K562 (cell line): ENCODE measurements at regions not wholly inside any gene's neighbourhood (a gene's known extent, or its start where the extent isn't known, plus 50 kb on each side); places are given as distances from the start of the nearest gene placed in this dataset.

Experiments used
- ATAC-seq: fragments of 200-7000 bp; cut with Tn5 transposase; 3 replicates; pipeline ENCODE4 v1.9.1; 2020; ENCODE audit warnings: moderate library complexity
- BruUV-seq: library from RNA; stranded (reverse); fragments of 400-500 nt; replicated peaks from 2 replicates; lab custom pipeline; 2021; lab: Mats Ljungman, UMichigan
- CTCF ChIA-PET: fragments of 300-600 bp; formaldehyde crosslinking; extraction: SDS; loops from one replicate; lab custom pipeline; 2021; ENCODE audit warnings: low intra/inter-chr PET ratio; lab: Yijun Ruan, JAX
- POLR2A ChIA-PET: fragments of 300-600, 350-650 bp; sonication (Branson Sonifier 250); formaldehyde crosslinking; extraction: SDS; loops from one replicate; lab custom pipeline; 2021; ENCODE audit warnings: antibody characterized with exemption, inconsistent platforms; lab: Yijun Ruan, JAX
- DNase-seq, 4 experiments: peaks; one replicate each; pipeline versions ENCODE4 v3.0.0 to v3.0.0-alpha.2; 2011 to 2018; ENCODE audit warnings: low spot score in 3 of 4, mixed read lengths in 3 of 4; ENCODE audit errors: extremely low read depth in 1 of 4
- FAIRE-seq: peaks from 2 replicates; lab custom pipeline; 2011; peaks lifted over from hg19 to GRCh38; lab: Jason Lieb, UNC
- H2AFZ ChIP-seq: 2 replicates; pipeline ENCODE4 v1.6.0; 2011; ENCODE audit warnings: low read depth, low read length, control low read depth, inconsistent platforms
- H3K27ac ChIP-seq: fragments of 200-600 bp; 3 replicates; pipeline ENCODE4 v1.8.0; 2011; ENCODE audit warnings: low read depth, mild to moderate bottlenecking, control low read depth, inconsistent platforms, low read length, moderate library complexity, mixed read lengths; ENCODE audit errors: extremely low read depth
- H3K27me3 ChIP-seq, 2 experiments: fragments of 300-600 bp in 1 of 2; 2 replicates in 1 of 2; 3 replicates in 1 of 2; pipeline versions ENCODE4 v1.6.0 to v1.8.0; 2011; ENCODE audit warnings: inconsistent platforms in 2 of 2, low read length in 2 of 2, mild to moderate bottlenecking in 1 of 2, mixed read lengths in 1 of 2, moderate library complexity in 1 of 2; ENCODE audit not compliant: control insufficient read depth in 2 of 2, insufficient read depth in 2 of 2
- H3K36me3 ChIP-seq: fragments of 300-600 bp; 3 replicates; pipeline ENCODE4 v1.8.0; 2011; ENCODE audit warnings: mild to moderate bottlenecking, low read length, inconsistent platforms; ENCODE audit not compliant: control insufficient read depth, insufficient read depth
- H3K4me1 ChIP-seq, 2 experiments: fragments of 200-600 bp in 1 of 2; replicated peaks in 1 of 2; 2 replicates in 1 of 2; 3 replicates in 1 of 2; pipeline versions ENCODE4 v1.5.1 to v1.8.0; 2011; ENCODE audit warnings: inconsistent platforms in 2 of 2, low read length in 2 of 2, mild to moderate bottlenecking in 1 of 2, mixed read lengths in 1 of 2, moderate library complexity in 1 of 2; ENCODE audit not compliant: control insufficient read depth in 2 of 2, insufficient read depth in 2 of 2
- H3K4me2 ChIP-seq: 2 replicates; pipeline ENCODE4 v1.6.1; 2011; ENCODE audit warnings: low read length, control low read depth, inconsistent platforms, mixed read lengths; ENCODE audit not compliant: insufficient read depth
- H3K4me3 ChIP-seq: fragments of 200-600 bp; sonication (generic), shearing (Covaris generic); 2 replicates; pipeline ENCODE4 v1.5.1; 2016; ENCODE audit warnings: control low read depth, inconsistent platforms
- H3K79me2 ChIP-seq: fragments of 200-600 bp; 3 replicates; pipeline ENCODE4 v1.8.0; 2011; ENCODE audit warnings: low read length, inconsistent platforms; ENCODE audit not compliant: control insufficient read depth, insufficient read depth
- H3K9ac ChIP-seq, 2 experiments: 2 replicates each; pipeline versions ENCODE4 v1.6.0 to v1.6.1; 2011; ENCODE audit warnings: low read depth in 2 of 2, low read length in 2 of 2, control low read depth in 1 of 2, inconsistent platforms in 1 of 2, mild to moderate bottlenecking in 1 of 2, mixed read lengths in 1 of 2; ENCODE audit not compliant: insufficient read depth in 1 of 2
- H3K9me1 ChIP-seq: one replicate; pipeline ENCODE4 v1.6.0; 2011; ENCODE audit warnings: inconsistent platforms, mild to moderate bottlenecking, low read length, moderate library complexity; ENCODE audit not compliant: control insufficient read depth, insufficient read depth
- H3K9me3 ChIP-seq: replicated peaks from 2 replicates; pipeline ENCODE4 v1.5.1; 2011; ENCODE audit warnings: low read depth, low read length, inconsistent platforms; ENCODE audit not compliant: control insufficient read depth, insufficient read depth
- H4K20me1 ChIP-seq: replicated peaks from 2 replicates; pipeline ENCODE4 v1.6.1; 2011; ENCODE audit warnings: low read length, inconsistent platforms, mixed read lengths; ENCODE audit not compliant: control insufficient read depth, insufficient read depth
- CEBPG ChIP-seq, 3 experiments: fragments of 200-800 bp in 1 of 3; sonication (Bioruptor generic) in 1 of 3; sonication (generic) in 1 of 3; formaldehyde crosslinking in 1 of 3; IDR thresholded peaks in 2 of 3; conservative IDR thresholded peaks in 1 of 3; 2 replicates each; pipeline versions ENCODE4 v1.6.1 to v1.8.0; 2016 to 2022; ENCODE audit warnings: missing compliant biosample characterization in 2 of 3, missing genetic modification characterization in 2 of 3, mild to moderate bottlenecking in 1 of 3, missing genetic modification reagents in 1 of 3
- NCOA6 ChIP-seq: fragments of 450-650 bp; IDR thresholded peaks from 2 replicates; pipeline ENCODE4 v1.6.1; 2017; ENCODE audit warnings: mild to moderate bottlenecking
- ZNF134 ChIP-seq: fragments of 250-450 bp; sonication (Bioruptor Pico); conservative IDR thresholded peaks from 2 replicates; pipeline ENCODE4 v1.4.0; 2020
- WGBS: fragments of 100-300 bp; shearing (Covaris generic); methylation state at CpG from one replicate; pipeline ENCODE4 v1.1.6; 2016; ENCODE audit warnings: low coverage, mixed read lengths; ENCODE audit not compliant: insufficient coverage; ENCODE audit errors: missing lambda C conversion rate; 5-methylcytosine and 5-hydroxymethylcytosine counted together
- in situ Hi-C: fragments of 300-500 bp; cut with MboI; formaldehyde crosslinking; loops from 4 replicates; pipeline ENCODE4 v1.15.0; 2018; ENCODE audit warnings: inconsistent platforms, mixed read lengths
- intact Hi-C: fragments of 100-400 bp; cut with micrococcal nuclease; formaldehyde crosslinking; loops from 2 replicates; pipeline ENCODE4 v1.14.2; 2022

GRCh38 chrX:131861088-131861787 is 161.9 kb upstream of the STK26 start:
- no peak for ATAC-seq
- no peaks in the 10 kb centered on the region for H3K36me3 ChIP-seq
- H3K9ac ChIP-seq = no peak overlapping the region
- no peaks in the 10 kb centered on the region for H3K79me2 ChIP-seq
- intact Hi-C loops = no loop called here
- FAIRE-seq = no peak
- ChIA-PET CTCF (no interaction called here), POLR2A (no interaction called here)
- 30% methylated on average over 6 of the region's 6 CpGs for WGBS
- H3K4me2 ChIP-seq = no peak overlapping the region
- no peaks in the 10 kb centered on the region for H3K4me1 ChIP-seq
- H3K9me1 ChIP-seq = no peaks in the 10 kb centered on the region
- BruUV-seq = no TSS peak
- H3K9me3 ChIP-seq = no peaks in the 10 kb centered on the region
- no peak overlapping the region for H2AFZ ChIP-seq
- H3K27ac ChIP-seq = no peak overlapping the region
- H4K20me1 ChIP-seq = no peaks in the 10 kb centered on the region
- in situ Hi-C loops = no loop called here
- TF ChIP-seq NCOA6 (no peak), ZNF134 (CRISPR knock-in tag) (no peak), CEBPG (CRISPR knock-in tag; IDR thresholded peaks at IDR 0.05) (no peak), CEBPG (tag; conservative IDR thresholded peaks at IDR 0.05 in 1 of 2, IDR thresholded peaks at IDR 0.05 in 1 of 2) (peak; percentile 35 to 61; a peak in 3 of 4 replicates)
- no peak for DNase-seq
- no peak overlapping the region for H3K4me3 ChIP-seq
- no peaks in the 10 kb centered on the region for H3K27me3 ChIP-seq

- no peaks in the 10 kb centered on the region for H3K79me2 ChIP-seq
- CTCF ChIA-PET = no interaction called here
- in situ Hi-C loops = no loop called here
- POLR2A ChIA-PET = interaction anchor here (0.7 kb wide), 1 partner anchor 83 kb away, joined by 3 read pairs; no protein-coding TSS in a partner anchor
- intact Hi-C loops = no loop called here
- BruUV-seq = no TSS peak
- no peaks in the 10 kb centered on the region for H3K9me3 ChIP-seq
- no peaks in the 10 kb centered on the region for H3K27me3 ChIP-seq
- FAIRE-seq (no peak), DNase-seq (no peak), ATAC-seq (no peak)
- no peak overlapping the region for H2AFZ ChIP-seq
- H3K4me2 ChIP-seq = no peak overlapping the region
- H3K9me1 ChIP-seq = no peaks in the 10 kb centered on the region
- H3K36me3 ChIP-seq = no peaks in the 10 kb centered on the region
- H3K4me3 ChIP-seq = no peak overlapping the region
- H4K20me1 ChIP-seq = no peaks in the 10 kb centered on the region
- 26% methylated on average over 3 of the region's 3 CpGs for WGBS
- H3K4me1 ChIP-seq = no peaks in the 10 kb centered on the region
- no peak overlapping the region for H3K9ac ChIP-seq
- H3K27ac ChIP-seq = no peak overlapping the region
These were observed 160.8 kb upstream of the STK26 start for GRCh38 chrX:131862321-131862720.
